Progenitor cell of endocrine pancreas (in vitro differentiated cells): ENCODE measurements at regions not wholly inside any gene's neighbourhood (a gene's known extent, or its start where the extent isn't known, plus 50 kb on each side); places are given as distances from the start of the nearest gene placed in this dataset.
"Not testable (repeated sequence)": the region's sequence is repeated elsewhere in the genome, so short reads cannot be mapped to it uniquely, and the experiment has no call there.

Source experiments
- DNase-seq: peaks from one replicate; pipeline ENCODE4 v3.0.0; 2021; ENCODE audit warnings: low spot score; ENCODE audit not compliant: unreplicated experiment
- H3K27ac Mint-ChIP-seq: 2 replicates; pipeline ENCODE4 v1.8.0; 2021; ENCODE audit warnings: mild to moderate bottlenecking, moderate library complexity, mixed read lengths
- H3K27me3 Mint-ChIP-seq: 2 replicates; pipeline ENCODE4 v1.8.0; 2021; ENCODE audit warnings: mixed read lengths
- H3K36me3 Mint-ChIP-seq: 2 replicates; pipeline ENCODE4 v1.8.0; 2022; ENCODE audit warnings: mixed read lengths; ENCODE audit not compliant: insufficient read depth
- H3K4me1 Mint-ChIP-seq: 2 replicates; pipeline ENCODE4 v1.8.0; 2021; ENCODE audit warnings: low read depth, mixed read lengths
- H3K4me3 Mint-ChIP-seq: 2 replicates; pipeline ENCODE4 v1.8.0; 2021; ENCODE audit warnings: low read depth, mild to moderate bottlenecking, moderate library complexity, mixed read lengths
- H3K9me3 Mint-ChIP-seq: 2 replicates; pipeline ENCODE4 v1.8.0; 2021; ENCODE audit warnings: low read depth, mixed read lengths
- CTCF ChIP-seq: fragments of 200-600 bp; sonication (generic); IDR thresholded peaks from one replicate; pipeline ENCODE4 v1.5.0; 2021; ENCODE audit warnings: antibody characterized with exemption, mild to moderate bottlenecking; ENCODE audit not compliant: unreplicated experiment

DNA sequence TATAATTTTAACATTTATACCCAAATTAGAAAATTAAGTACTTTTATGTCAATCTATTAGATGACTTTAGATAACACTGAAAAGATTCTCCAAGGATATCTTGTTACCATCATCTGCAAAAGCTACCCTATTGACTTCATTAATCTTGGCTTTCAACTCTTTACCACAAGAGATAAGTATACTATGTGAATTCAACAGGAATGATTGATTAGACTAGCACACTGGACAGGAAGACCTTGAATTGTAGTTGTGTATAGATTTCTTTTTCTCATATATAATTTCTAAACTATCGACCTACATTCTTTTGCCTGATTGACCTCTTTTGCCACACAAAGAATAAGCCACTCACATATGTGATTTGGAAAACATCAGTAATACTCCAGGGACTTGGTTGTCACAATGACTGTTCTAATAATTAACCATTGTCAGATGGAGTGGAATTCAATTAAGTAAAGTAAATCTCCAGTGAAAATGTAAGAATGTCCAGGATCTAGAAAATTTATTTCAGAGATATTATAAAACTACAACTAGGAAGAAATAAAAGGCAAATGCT is 1132.0 kb downstream of the SORCS1 start:
- peaks cover 3% of the 10 kb centered on the region for H3K36me3 Mint-ChIP-seq
- no peak overlapping the region for H3K4me3 Mint-ChIP-seq
- H3K4me1 Mint-ChIP-seq = peaks cover 12% of the 10 kb centered on the region
- H3K27ac Mint-ChIP-seq = no peak overlapping the region
- TF ChIP-seq CTCF = no peak
- no peak for DNase-seq
- H3K9me3 Mint-ChIP-seq = peaks cover 17% of the 10 kb centered on the region
- no peaks in the 10 kb centered on the region for H3K27me3 Mint-ChIP-seq

DNA sequence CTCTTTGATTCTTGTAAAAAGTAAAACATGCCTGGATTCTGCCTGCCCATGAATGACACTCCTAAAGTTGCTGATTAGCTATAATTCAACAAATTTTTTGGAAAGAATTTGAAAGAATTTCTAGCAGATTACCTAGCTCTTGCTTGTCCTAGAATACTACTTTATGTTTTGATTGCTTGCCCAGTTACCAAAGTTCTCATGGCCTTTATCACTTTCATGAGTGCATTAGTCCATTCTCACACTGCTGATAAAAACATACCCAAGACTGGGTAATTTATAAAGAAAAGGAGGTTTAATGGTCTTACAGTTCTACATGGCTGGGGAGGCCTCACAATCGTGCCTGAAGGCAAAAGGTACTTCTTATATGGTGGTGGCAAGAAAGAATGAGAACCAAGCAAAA is 1137.3 kb downstream of the SORCS1 start:
- H3K4me3 Mint-ChIP-seq = no peak overlapping the region
- no peak for DNase-seq
- H3K9me3 Mint-ChIP-seq = peaks cover 6% of the 10 kb centered on the region
- no peak overlapping the region for H3K27ac Mint-ChIP-seq
- no peaks in the 10 kb centered on the region for H3K36me3 Mint-ChIP-seq
- no peak for TF ChIP-seq CTCF
- H3K27me3 Mint-ChIP-seq = no peaks in the 10 kb centered on the region
- peaks cover 7% of the 10 kb centered on the region for H3K4me1 Mint-ChIP-seq

- H3K36me3 Mint-ChIP-seq = no peaks in the 10 kb centered on the region
- no peak overlapping the region for H3K4me3 Mint-ChIP-seq
- H3K4me1 Mint-ChIP-seq = peaks cover 3% of the 10 kb centered on the region
- H3K27ac Mint-ChIP-seq = no peak overlapping the region
- peaks cover 12% of the 10 kb centered on the region for H3K9me3 Mint-ChIP-seq
- no peak for DNase-seq
- H3K27me3 Mint-ChIP-seq = no peaks in the 10 kb centered on the region
- TF ChIP-seq CTCF = no peak
These were observed 1139.2 kb downstream of the SORCS1 start for GRCh38 chr10:106025208-106025811.

DNA sequence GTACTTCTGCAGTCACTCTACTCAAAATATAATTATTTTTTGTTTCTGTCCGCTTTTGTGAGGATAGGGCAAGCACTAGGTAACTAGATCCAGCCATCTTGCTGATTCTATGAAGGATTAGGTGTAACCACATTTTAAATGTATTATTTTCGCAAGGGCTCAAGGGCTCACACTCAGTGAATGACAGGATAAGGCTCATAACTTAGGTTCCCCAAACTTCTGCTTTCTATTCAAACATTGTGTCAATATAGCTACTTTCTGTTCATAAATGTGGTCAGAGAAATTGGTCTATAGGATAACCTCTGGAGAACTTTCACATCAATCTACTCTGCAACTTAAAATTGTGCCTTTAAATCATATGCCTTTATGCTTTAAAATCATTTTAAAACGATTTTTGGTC is 1141.2 kb downstream of the SORCS1 start:
- Mint-ChIP-seq H3K4me3 (no peak overlapping the region), H3K27me3 (no peaks in the 10 kb centered on the region), H3K4me1 (peaks cover 3% of the 10 kb centered on the region), H3K36me3 (no peaks in the 10 kb centered on the region), H3K9me3 (peaks cover 10% of the 10 kb centered on the region), H3K27ac (no peak overlapping the region)
- TF ChIP-seq CTCF = no peak
- no peak for DNase-seq

GRCh38 chr10:106019559-106019958 is 1144.9 kb downstream of the SORCS1 start:
- not testable (repeated sequence) for H3K27me3 Mint-ChIP-seq, H3K27ac Mint-ChIP-seq, H3K4me1 Mint-ChIP-seq, H3K4me3 Mint-ChIP-seq, H3K36me3 Mint-ChIP-seq, H3K9me3 Mint-ChIP-seq, DNase-seq

DNA sequence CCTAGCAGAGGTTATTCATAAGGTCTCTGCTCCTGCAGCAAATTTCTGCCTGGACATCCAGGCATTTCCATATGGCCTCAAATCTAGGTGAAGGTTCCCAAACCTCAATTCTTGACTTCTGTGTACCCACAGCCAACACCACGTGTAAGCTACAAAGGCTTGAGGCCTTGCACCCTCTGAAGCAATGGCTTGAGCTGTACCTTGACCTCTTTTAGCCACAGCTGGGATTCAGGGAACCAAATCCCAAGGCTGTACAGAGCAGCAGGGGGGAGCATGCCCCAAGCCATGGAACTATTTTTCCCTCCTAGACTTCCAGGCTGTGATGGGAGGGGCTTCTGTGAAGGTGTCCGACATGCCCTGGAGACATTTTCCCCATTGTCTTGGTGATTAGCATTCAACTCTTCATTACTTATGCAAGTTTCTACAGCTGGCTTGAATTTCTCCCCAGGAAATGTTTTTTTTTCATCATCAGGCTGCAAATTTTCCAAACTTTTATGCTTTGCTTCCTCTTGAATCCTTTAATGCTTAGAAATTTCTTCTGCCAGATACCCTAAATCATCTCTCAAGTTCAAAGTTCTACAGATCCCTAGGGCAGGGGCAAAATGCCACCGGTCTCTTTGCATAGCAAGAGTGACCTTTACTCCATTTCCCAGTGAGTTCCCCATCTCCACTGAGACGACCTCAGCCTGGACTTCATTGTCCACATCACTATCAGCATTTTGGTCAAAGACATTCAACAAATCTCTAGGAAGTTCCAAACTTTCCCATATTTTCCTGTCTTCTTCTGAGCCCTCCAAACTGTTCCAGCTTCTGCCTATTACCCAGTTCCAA is 1148.9 kb downstream of the SORCS1 start:
- not testable (repeated sequence) for H3K27me3 Mint-ChIP-seq, DNase-seq, H3K27ac Mint-ChIP-seq, H3K36me3 Mint-ChIP-seq, H3K4me3 Mint-ChIP-seq, H3K4me1 Mint-ChIP-seq, H3K9me3 Mint-ChIP-seq
